ENCODE measurements at regions not wholly inside any gene's neighbourhood (a gene's known extent, or its start where the extent isn't known, plus 50 kb on each side); places are given as distances from the start of the nearest gene placed in this dataset.

GRCh38 chr2:16141641-16141921 is 201.2 kb downstream of the MYCN start:
- no peaks in the 10 kb centered on the region for H3K27me3 ChIP-seq (ENCODE audit: low read length)
- H3K36me3 ChIP-seq (ENCODE audit: low read length), result no peaks in the 10 kb centered on the region
- H3K9me3 ChIP-seq (ENCODE audit: insufficient read depth, low read length), result no peaks in the 10 kb centered on the region
- no peak overlapping the region for H3K9ac ChIP-seq (ENCODE audit: low read length)
- no peaks in the 10 kb centered on the region for H3F3A ChIP-seq (ENCODE audit: insufficient read depth)
- no peaks in the 10 kb centered on the region for H3K9me2 ChIP-seq (replicated peaks; ENCODE audit: insufficient read depth, low read length)
- no peak for TF ChIP-seq EZH2phosphoT487 (conservative IDR thresholded peaks at IDR 0.05; ENCODE audit: low read length)
- no peak for TF ChIP-seq CTCF (IDR thresholded peaks at IDR 0.05; ENCODE audit: insufficient read depth, low read length, poor library complexity, severe bottlenecking)
- H3K79me2 ChIP-seq (ENCODE audit: insufficient read depth, low read length), result no peaks in the 10 kb centered on the region
- no peak overlapping the region for H3K4me3 ChIP-seq (ENCODE audit: insufficient read depth, low read length, poor library complexity, severe bottlenecking)
- no peaks in the 10 kb centered on the region for H4K20me1 ChIP-seq (ENCODE audit: low read depth, low read length)
- no peak overlapping the region for H2AFZ ChIP-seq (ENCODE audit: low read depth, low read length, severe bottlenecking)
- no peak overlapping the region for H3K4me2 ChIP-seq (ENCODE audit: low read depth, low read length, poor library complexity, severe bottlenecking)
- no peak overlapping the region for H3K27ac ChIP-seq (ENCODE audit: low read depth, low read length)

- Histone ChIP-seq H3F3A (ENCODE audit: insufficient read depth) (no peaks in the 10 kb centered on the region), H3K4me2 (ENCODE audit: low read depth, low read length, poor library complexity, severe bottlenecking) (no peak overlapping the region), H4K20me1 (ENCODE audit: low read depth, low read length) (no peaks in the 10 kb centered on the region), H3K9me3 (ENCODE audit: insufficient read depth, low read length) (no peaks in the 10 kb centered on the region), H3K4me3 (ENCODE audit: insufficient read depth, low read length, poor library complexity, severe bottlenecking) (no peak overlapping the region), H3K9ac (ENCODE audit: low read length) (no peak overlapping the region), H3K27me3 (ENCODE audit: low read length) (no peaks in the 10 kb centered on the region), H3K9me2 (replicated peaks; ENCODE audit: insufficient read depth, low read length) (no peaks in the 10 kb centered on the region), H3K36me3 (ENCODE audit: low read length) (no peaks in the 10 kb centered on the region), H3K27ac (ENCODE audit: low read depth, low read length) (no peak overlapping the region), H3K79me2 (ENCODE audit: insufficient read depth, low read length) (no peaks in the 10 kb centered on the region), H2AFZ (ENCODE audit: low read depth, low read length, severe bottlenecking) (no peak overlapping the region)
- TF ChIP-seq EZH2phosphoT487 (conservative IDR thresholded peaks at IDR 0.05; ENCODE audit: low read length), result no peak
- TF ChIP-seq CTCF (IDR thresholded peaks at IDR 0.05; ENCODE audit: insufficient read depth, low read length, poor library complexity, severe bottlenecking), result no peak
Observed at GRCh38 chr2:16140771-16141640, 200.7 kb downstream of the MYCN start.

GRCh38 chr2:16139663-16140615 is 199.6 kb downstream of the MYCN start:
- no peaks in the 10 kb centered on the region for H3K9me2 ChIP-seq (replicated peaks; ENCODE audit: insufficient read depth, low read length)

More at GRCh38 chr2:16139663-16140615, 199.6 kb downstream of the MYCN start:
- Histone ChIP-seq H3F3A (ENCODE audit: insufficient read depth) (no peaks in the 10 kb centered on the region), H3K79me2 (ENCODE audit: insufficient read depth, low read length) (no peaks in the 10 kb centered on the region), H3K27me3 (ENCODE audit: low read length) (no peaks in the 10 kb centered on the region), H2AFZ (ENCODE audit: low read depth, low read length, severe bottlenecking) (no peak overlapping the region), H3K9ac (ENCODE audit: low read length) (no peak overlapping the region), H4K20me1 (ENCODE audit: low read depth, low read length) (no peaks in the 10 kb centered on the region), H3K36me3 (ENCODE audit: low read length) (no peaks in the 10 kb centered on the region), H3K9me3 (ENCODE audit: insufficient read depth, low read length) (no peaks in the 10 kb centered on the region), H3K27ac (ENCODE audit: low read depth, low read length) (no peak overlapping the region), H3K4me2 (ENCODE audit: low read depth, low read length, poor library complexity, severe bottlenecking) (no peak overlapping the region), H3K4me3 (ENCODE audit: insufficient read depth, low read length, poor library complexity, severe bottlenecking) (no peak overlapping the region)
- no peak for TF ChIP-seq CTCF (IDR thresholded peaks at IDR 0.05; ENCODE audit: insufficient read depth, low read length, poor library complexity, severe bottlenecking)
- no peak for TF ChIP-seq EZH2phosphoT487 (conservative IDR thresholded peaks at IDR 0.05; ENCODE audit: low read length)
